HG03457 (cell line): ENCODE measurements at regions not wholly inside any gene's neighbourhood (a gene's known extent, or its start where the extent isn't known, plus 50 kb on each side); places are given as distances from the start of the nearest gene placed in this dataset.

Experiments used
- ATAC-seq: cut with Tn5 transposase; IDR thresholded peaks from one replicate; pipeline ENCODE4 v1.9.1; 2021; ENCODE audit warnings: moderate number of reproducible peaks; ENCODE audit not compliant: unreplicated experiment

DNA sequence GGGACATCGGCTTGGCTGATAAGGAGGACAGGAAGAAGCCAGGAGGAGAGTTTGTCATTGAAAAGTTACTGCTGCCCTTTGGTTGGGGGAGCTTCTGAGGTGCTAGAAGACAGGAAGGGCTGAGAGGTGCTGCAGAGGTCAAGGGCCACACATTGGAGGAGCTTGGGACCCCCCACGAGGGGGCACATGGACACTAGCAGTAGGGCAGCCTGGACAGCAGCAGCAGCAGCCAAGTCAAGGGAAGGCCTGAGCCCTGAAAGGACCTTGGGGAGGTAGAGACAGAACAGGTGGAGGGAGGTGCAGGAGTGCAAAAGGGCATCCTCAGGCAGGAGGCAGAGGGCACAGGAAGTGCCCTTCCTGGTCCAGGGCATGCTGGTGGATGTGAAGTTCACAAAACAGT lies 439.7 kb upstream of the IGFBP3 start:
- ATAC-seq = no peak

DNA sequence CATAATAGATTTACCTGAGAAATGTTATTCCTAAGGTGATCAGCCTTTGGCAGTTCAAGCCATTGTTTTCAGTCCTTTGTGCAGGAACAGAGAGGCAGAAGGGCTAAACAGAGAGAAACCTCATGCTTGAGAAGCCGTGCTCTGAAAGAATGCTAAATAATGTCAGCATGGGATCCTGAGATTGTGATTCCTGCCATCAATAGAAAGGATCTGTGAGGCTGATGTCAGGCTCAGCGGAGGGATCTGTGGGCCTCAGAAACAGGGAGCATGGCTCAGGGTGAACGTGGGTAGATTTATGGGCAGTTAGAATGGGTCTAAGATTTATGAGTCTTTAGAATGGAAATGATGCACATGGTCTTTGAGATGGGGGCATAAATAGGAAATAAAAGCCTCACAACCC lies 439.2 kb upstream of the IGFBP3 start:
- no peak for ATAC-seq

DNA sequence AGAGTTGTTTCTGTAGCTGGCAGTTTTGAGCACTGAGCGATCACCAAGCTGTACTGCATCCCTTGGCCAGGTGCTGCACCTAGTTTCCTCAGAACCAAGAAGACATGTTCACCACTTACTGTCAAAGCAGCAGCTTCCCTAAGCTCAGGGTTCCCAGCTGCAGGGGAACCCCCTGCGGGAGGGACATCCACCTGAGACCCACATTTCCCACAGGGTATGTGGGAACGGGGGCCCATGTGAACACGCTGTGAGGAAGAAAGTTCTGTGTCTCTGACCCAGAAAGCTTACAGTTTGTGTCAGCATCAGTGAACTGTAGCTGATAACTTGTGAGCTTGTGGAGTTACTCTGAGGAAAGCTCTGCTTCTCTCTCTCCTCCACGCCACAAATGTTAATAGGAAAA lies 436.8 kb upstream of the IGFBP3 start:
- ATAC-seq = no peak

DNA sequence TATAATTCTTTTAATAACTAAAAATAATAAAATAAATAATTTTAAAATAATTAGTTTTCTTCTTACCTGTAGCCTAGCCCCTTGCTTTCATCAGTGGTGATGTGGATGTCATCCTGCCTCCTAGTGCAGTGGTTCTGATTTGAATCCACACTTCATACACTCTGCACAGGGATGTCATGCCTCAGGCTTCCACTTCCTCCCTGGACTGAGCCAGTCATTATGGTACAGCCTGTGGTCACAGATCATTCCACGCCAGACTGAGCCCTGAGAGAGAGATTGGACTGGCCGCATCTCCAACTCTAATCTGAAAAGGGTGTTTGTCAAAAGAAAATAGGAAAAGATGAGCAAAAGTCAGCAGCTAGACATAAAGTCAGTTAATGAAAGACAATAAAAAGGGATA lies 436.2 kb upstream of the IGFBP3 start:
- no peak for ATAC-seq

DNA sequence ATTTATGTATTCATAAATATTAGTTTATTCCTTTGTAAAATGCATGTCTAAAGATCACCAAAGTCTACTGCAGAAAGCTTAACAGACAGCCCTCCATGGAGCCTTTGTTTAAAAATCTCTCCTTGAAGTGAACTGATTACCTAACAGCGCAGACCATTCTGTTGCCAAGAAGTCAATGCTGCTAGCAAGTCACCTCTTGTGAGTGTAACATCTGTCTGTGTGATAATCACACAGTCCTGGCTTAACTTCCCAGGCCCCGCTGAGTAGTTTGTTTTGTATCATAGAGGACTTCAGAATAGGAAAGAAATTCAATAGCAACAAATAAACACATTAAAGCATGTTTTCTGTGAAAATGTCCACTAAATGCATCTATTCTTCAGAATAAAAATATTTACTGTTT lies 435.3 kb upstream of the IGFBP3 start:
- no peak for ATAC-seq

DNA sequence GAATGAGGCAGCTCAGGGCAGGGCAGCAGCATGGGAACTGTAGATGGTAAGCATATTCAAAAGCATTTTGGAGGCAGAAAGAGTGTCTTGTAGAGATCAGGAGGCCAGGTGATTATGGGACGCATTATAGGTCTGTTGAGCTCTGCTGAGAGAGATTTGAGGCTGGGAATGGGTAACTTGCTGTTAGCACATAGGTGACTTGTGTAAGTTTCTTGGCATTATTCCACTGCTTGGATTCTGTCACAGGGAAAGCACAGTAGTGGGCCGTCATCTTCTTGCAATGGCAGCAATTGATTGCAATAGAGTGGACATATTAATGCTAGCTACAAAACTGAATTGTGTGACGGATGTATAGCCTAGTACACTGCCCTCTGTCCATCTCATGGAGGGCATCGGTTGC lies 434.3 kb upstream of the IGFBP3 start:
- no peak for ATAC-seq

DNA sequence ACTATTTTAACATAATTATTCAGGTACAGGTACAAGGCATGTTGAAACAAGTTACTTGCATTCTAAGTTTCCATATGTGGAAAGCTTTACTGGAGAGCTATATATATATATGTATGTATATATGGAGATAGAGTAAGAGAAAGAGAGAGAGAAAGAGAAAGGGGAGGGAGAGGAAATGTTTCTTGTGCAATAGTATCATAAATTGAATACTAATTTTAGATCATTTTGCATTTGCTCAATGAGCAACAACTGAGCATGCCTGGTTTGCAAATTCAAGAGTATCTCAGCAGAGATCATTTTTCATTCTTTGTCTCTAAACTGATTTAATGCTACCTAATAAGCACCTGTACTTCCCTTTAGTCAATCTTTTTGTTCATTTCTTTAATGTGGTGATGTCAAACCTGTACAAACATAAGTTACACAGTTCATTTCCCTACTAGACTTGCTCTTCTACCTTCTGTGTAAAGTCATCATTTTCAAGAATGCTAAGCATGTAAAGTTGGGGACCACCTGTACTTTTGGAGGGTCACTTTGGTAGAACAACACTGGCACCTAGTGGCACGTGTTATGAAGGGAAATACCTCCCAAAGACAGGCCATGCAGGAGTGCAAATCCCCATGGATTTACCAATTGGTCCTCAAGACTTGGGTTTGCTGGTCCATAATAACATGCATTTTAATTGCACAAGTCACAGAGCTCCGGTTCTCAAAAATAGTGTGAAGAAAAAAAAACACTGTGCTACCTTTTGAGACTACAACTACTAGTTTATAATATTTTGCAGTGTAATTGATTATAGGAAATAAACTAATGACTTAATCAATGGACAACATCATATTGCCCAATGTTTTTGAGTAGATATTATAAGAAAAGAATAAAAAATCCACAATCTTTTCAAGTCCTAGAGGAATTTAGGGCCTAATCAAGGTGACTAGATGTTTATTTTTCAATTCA lies 431.2 kb upstream of the IGFBP3 start:
- no peak for ATAC-seq

DNA sequence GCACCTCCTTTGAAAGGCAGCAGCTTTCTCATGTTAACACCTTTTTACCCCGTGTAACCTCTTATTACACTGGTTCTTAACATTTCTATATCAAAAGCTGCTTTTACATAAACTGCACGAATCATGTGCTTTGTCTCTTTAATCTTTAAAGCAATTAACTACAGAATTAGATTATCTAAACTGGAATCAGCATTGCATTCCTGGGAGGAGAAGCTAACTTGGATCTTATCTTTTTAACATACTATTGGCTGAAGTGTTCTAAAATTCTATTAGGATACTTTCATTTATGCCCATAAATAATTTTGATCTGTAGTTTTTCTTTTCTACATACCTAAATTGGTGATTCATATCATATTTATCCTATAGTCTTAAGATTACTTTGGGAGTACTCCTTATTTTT lies 428.4 kb upstream of the IGFBP3 start:
- ATAC-seq = no peak

DNA sequence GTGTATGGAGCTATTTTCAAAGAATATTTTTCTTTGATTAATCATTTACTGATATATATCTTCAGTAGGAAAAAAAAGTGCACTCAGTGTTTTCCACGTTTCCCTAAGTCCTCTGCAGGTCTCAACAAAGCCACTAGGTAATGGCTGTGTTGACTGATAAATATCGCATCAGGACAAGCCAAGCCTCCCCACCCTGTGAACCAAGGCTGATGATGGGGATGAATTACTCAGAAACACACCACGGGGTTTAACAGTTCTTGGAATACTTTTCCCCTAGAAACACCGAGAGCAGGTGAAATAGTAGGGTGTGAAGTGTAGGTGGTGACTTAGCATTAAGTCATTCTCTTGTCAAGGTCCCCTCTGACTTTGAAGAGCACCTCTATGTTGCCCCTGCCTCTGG lies 423.5 kb upstream of the IGFBP3 start:
- no peak for ATAC-seq

DNA sequence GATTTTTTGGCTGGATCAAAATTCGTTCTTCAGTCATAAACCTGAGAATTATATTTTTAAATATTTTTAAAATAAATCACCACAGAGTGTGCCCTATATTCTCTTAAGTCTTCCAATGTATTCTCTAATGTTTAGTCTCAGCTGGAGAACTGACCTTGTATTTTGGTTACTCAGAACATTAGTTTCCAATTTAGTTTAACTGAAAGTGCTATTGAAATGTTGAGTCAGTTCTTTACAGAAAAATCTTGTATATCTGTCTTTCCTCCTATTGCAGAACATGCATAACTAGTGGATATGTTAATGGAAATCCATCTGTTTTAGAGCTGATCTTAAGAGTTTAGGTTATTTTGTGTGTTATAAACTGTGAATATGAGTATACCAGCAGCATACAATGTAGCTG lies 422.7 kb upstream of the IGFBP3 start:
- ATAC-seq = no peak

DNA sequence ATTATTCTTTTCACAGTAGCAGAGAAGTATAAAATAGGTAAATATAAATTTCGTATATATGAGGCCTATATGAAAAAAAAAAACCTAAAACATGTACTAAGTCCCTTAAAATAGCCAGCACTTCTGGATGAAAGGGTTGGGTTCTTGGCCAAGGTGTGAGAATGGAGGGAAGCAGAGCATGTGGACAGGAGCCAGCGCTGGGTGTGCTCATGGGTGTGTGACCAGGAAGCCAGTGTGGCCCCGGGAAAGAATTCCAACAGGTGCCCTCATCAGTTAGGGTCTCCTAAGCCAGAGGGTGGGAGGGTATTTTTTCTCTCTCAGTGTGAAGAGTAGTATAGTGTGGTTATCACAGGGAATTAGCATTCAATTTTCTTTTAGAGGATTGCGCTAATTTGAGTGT lies 401.9 kb upstream of the IGFBP3 start:
- ATAC-seq = no peak

DNA sequence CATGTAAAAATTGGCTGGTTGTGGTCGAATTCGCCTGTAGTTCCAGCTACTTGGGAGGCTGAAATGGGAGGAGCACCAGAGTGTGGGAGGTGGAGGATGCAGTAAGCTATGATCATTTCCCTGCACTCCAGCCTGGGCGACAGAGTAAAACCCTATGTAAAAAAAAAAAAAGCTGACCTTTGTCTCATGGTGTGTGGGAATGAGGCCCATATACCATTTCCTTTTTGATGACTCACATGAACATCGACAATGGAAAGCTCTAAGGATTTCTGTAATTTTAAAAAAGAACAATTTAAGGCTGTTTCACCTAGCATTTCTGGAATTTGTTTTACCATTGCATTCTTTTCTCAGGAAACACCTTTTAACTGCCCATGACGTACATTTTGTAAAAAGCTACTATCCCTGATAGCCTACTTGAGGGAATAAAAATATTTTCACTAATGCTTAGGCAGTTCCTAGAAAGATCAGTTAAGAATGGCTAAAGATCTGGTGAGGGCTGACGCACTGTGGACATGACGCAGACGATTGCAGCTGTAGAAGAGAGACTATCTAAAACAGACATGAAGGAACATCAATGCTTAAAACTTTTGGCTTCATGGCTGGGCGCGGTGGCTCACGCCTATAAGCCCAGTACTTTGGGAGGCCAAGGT lies 400.6 kb upstream of the IGFBP3 start:
- no peak for ATAC-seq

DNA sequence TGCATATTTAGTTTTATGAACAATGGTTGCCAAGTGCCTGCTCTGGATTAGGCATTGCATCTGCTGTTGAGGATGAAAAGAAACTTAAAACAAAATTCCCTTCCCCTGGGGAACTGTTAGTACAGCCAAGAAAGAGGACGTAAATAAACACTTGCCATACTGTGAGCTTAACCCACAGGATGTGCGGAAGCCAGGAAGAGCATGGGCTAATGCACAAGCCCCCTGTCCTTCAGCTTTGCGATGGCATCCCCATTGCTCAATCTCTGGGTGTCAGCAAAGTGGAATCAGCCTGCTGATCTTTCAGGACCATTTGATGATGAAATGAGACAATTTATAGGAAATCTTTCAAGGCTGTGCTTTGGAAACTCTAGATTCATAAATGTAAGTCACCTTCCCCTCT lies 399.9 kb upstream of the IGFBP3 start:
- no peak for ATAC-seq

DNA sequence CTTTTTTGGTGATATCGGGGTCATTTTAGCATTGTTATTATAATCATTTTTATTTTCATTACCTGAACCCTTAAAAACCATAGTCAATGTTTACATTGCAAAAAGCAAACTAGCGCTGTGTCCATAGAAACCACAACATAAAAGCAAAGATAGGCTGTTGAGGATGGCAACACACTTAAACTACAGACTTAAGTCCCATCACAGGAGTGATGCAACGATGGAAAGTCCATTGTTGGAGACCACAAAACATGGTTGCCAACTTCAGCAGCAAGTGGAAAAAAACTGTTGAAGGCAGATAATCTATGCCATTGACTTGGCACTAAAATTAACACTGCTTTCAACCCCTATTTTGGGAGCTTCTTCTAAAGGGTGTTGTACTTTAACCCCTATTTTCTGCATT lies 398.8 kb upstream of the IGFBP3 start:
- no peak for ATAC-seq

DNA sequence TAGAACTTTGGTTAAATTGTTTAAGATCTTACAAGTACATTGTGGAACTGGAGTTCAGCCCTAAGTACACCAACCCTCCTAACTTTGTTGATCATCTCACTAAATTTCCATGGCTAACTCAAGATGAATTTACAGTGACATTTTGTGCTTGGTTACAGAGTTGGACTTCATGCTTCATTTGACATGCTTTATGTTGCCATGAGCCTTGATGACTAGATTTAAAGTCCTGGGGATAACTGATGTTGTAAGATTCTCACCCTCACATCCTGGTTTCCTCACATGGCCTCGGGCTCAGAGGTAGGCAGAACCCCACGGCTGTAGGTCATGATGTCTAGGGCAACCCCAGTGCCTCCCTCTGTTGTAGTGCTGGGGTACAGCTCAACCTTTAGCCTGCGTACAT lies 397.2 kb upstream of the IGFBP3 start:
- ATAC-seq = no peak

DNA sequence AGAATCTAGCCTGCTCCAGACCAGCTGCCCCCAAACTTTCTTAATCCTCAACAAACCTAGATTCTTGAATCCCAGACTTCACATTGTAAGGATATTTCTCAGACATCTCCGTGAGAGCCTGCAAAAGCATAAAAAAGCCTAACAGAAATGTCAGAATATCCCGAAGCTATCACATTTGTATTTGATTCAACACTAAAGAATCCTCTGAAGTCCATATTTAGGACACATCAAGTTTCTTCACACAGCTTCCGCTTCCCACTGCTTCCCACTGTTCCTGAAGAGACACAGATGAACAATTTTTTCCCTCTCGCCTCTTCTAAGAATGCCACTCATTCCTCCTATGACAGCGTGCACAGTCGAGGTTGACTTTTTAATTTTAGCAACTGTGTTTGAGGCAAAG lies 396.2 kb upstream of the IGFBP3 start:
- no peak for ATAC-seq

DNA sequence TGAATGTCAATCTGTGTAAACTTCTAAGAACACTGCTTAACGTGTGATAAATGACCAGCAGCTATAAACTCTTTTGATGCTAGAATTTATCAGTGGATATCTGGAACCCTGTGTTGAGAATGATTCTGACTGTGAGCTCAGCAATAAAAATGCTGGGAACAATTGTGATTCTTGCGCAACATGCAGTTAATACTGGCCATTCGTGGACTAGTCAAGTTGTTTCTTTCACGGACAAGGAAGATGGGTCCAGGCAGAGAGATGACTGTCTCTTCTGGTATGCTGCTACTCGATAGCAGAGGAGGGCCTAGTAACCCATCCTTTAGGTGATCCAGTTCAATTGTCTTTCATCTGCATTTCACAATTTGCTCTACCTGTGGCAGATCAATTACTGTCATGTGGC lies 394.8 kb upstream of the IGFBP3 start:
- ATAC-seq = no peak

DNA sequence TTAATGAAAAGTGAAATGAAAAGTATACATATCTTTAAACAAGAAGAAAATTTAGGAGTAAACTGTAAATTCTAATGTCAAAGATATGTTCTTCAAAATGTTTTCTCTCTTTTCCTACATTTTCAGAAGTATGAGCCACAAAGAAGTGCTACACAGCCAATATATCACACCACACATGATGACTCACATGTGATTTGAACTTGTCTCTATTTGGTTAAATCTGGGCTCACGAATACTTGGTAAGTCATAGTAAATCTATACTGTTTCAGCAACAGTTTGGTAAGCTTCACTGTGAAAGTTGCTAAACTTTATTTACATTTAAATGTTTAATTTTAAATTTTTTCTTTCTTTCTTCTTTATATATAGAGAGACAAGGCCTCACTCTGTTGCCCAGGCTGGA lies 380.6 kb upstream of the IGFBP3 start:
- no peak for ATAC-seq

DNA sequence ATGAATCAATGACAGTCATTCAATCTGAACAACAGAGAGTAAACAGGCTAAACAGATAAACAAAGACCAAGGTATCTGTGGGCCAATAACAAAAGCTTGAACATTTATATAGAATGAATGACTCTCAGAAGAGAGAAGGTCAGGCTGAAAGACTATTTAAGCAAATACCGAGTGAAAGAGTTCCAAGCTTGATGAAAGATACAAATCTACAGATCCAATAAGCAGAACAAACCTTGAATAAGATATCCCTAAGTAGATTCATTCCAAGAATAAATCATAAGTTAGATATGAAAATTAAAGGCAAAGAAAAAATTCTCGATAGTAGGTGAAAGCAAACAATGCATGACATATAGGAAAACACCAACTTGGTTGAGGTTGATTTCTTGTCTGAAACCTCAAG lies 376.4 kb upstream of the IGFBP3 start:
- ATAC-seq = no peak

DNA sequence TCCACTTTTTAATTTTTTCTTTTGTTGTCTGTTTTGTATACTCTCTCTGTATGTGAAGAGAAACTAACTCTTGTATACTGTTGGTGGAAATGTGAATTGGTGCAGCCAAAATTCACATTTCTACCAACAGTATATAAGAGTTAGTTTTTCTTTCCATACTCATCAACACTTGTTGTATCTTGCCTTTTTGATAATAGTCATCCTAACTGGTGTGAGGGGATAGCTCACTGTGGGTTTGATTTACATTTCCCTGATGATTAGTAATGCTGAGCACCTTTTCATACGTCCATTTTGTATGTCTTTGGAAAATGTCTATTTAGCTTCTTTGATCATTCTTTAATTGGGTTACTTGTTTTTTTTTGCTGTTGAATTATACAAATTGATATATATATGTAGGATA lies 375.5 kb upstream of the IGFBP3 start:
- ATAC-seq = no peak

DNA sequence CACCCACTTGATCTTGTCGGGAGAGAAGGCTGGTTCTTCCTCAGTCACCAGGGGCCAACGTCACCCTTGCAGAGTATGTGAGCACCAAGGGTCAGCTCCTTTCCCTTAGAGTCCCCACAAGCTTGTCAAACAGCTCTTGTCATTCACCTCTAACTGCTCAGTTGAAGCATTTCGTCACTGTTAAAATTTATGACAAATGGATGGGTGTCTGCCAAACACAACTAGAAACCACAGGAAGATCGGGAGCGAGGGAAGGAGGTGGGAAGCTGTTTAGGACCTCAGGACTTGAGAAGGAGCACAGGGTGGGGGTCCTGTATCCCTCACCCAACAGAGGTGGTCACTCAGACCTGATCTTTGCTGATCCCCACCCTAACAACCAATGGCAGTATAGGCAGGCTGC lies 373.3 kb upstream of the IGFBP3 start:
- no peak for ATAC-seq

DNA sequence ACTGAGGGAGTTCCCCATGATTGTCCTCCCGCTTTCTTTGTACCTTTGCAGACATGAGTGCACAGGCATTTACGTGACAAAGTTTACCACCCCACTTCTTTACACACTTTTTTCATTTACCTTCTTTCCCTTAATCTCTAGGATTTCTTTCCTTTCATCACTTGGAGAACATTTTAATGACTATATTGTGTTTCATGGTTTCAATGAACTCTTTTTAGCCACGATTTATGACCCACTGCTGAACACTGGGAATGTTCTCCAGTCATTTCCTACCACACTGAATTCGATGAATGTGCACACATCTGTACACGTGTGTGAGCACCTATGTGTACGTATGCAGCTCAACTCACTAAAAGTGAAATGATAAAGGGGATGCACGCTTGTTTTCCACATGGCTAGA lies 371.7 kb upstream of the IGFBP3 start:
- no peak for ATAC-seq
